GM06990 (cell line): ENCODE measurements at regions not wholly inside any gene's neighbourhood (a gene's known extent, or its start where the extent isn't known, plus 50 kb on each side); places are given as distances from the start of the nearest gene placed in this dataset.

Source experiments
- DNase-seq: peaks from one replicate; pipeline ENCODE4 v3.0.0-alpha.2; 2011; ENCODE audit not compliant: insufficient read length; ENCODE audit errors: extremely low read depth
- H3K27me3 ChIP-seq: replicated peaks from 2 replicates; pipeline ENCODE4 v1.6.0; 2011; ENCODE audit warnings: low read length; ENCODE audit not compliant: control insufficient read depth, insufficient read depth
- H3K36me3 ChIP-seq: 2 replicates; pipeline ENCODE4 v1.5.1; 2011; ENCODE audit warnings: low read length; ENCODE audit not compliant: control insufficient read depth, insufficient read depth
- H3K4me3 ChIP-seq: replicated peaks from 2 replicates; pipeline ENCODE4 v1.5.1; 2011; ENCODE audit warnings: low read depth, mild to moderate bottlenecking, control low read depth, low read length
- CTCF ChIP-seq: IDR thresholded peaks from 2 replicates; pipeline ENCODE4 v1.5.1; 2011; ENCODE audit warnings: low read length, control low read depth, mild to moderate bottlenecking, inconsistent platforms; ENCODE audit not compliant: insufficient read depth, poor library complexity, severe bottlenecking

- H3K36me3 ChIP-seq: no peaks in the 10 kb centered on the region
- H3K27me3 ChIP-seq: no peaks in the 10 kb centered on the region
- TF ChIP-seq CTCF: no peak
- H3K4me3 ChIP-seq: no peak overlapping the region
- no peak for DNase-seq
Measured at GRCh38 chr10:21403256-21404015, 122.0 kb downstream of the SKIDA1 start.

- no peaks in the 10 kb centered on the region for H3K27me3 ChIP-seq
- no peak overlapping the region for H3K4me3 ChIP-seq
- no peaks in the 10 kb centered on the region for H3K36me3 ChIP-seq
- no peak for DNase-seq
- no peak for TF ChIP-seq CTCF
Measured at GRCh38 chr10:21402606-21403083, 122.8 kb downstream of the SKIDA1 start.

- TF ChIP-seq CTCF: no peak
Measured at GRCh38 chr10:21401196-21401595, 124.3 kb downstream of the SKIDA1 start.

GRCh38 chr10:21399392-21400035 is 126.0 kb downstream of the SKIDA1 start:
- Histone ChIP-seq H3K4me3 (no peak overlapping the region), H3K36me3 (no peaks in the 10 kb centered on the region), H3K27me3 (no peaks in the 10 kb centered on the region)
- no peak for DNase-seq
- no peak for TF ChIP-seq CTCF

More at GRCh38 chr10:21401196-21401595, 124.3 kb downstream of the SKIDA1 start:
- H3K27me3 ChIP-seq: no peaks in the 10 kb centered on the region
- no peak overlapping the region for H3K4me3 ChIP-seq
- no peak for DNase-seq
- no peaks in the 10 kb centered on the region for H3K36me3 ChIP-seq

- no peak for DNase-seq
- Histone ChIP-seq H3K36me3 (no peaks in the 10 kb centered on the region), H3K27me3 (no peaks in the 10 kb centered on the region), H3K4me3 (no peak overlapping the region)
- no peak for TF ChIP-seq CTCF
Measured at GRCh38 chr10:21398563-21399231, 126.8 kb downstream of the SKIDA1 start.
